H1 (cell line): ENCODE measurements at regions not wholly inside any gene's neighbourhood (a gene's known extent, or its start where the extent isn't known, plus 50 kb on each side); places are given as distances from the start of the nearest gene placed in this dataset.

Experiments
- CTBP2 ChIP-seq: IDR thresholded peaks from 2 replicates; pipeline ENCODE4 v1.7.0; 2011; ENCODE audit warnings: borderline replicate concordance, mild to moderate bottlenecking, moderate library complexity, mixed read lengths, low read length; ENCODE audit not compliant: insufficient read depth, insufficient read length

DNA sequence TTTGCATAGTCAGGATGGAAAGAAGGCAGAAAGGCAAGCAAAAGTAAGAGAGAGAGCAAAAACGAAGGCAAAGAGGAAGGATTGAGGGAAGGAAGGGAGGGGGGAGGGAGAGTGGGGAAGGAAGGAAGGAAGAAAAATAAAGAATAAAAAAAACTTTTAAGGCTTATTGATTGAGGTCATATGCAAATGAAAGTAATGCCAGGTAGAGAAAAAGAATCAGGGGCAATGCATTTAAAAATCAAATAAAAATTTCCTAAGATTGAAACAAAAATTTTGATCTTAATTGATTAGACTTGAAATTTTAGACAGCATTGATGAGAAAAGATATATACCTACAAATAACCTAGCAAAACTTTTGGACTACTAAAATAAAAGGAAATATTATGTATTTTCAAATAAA lies 153.9 kb upstream of the KIF2B start (continued):
- TF ChIP-seq CTBP2, result no peak
